NCI-H2081 (cell line): ENCODE measurements at regions not wholly inside any gene's neighbourhood (a gene's known extent, or its start where the extent isn't known, plus 50 kb on each side); places are given as distances from the start of the nearest gene placed in this dataset.
A peak's percentile ranks its signal among the peaks of the same experiment; 100 is the strongest.
"Not testable (repeated sequence)": the region's sequence is repeated elsewhere in the genome, so short reads cannot be mapped to it uniquely, and the experiment has no call there.

Experiments used
- DNase-seq, 2 experiments: peaks; one replicate each; lab custom pipeline; 2025; lab: John Stamatoyannopoulos, UW

GRCh38 chr15:77839456-77839855 lies 206.7 kb upstream of the LINGO1 start:
- DNase-seq, result no peak

DNA sequence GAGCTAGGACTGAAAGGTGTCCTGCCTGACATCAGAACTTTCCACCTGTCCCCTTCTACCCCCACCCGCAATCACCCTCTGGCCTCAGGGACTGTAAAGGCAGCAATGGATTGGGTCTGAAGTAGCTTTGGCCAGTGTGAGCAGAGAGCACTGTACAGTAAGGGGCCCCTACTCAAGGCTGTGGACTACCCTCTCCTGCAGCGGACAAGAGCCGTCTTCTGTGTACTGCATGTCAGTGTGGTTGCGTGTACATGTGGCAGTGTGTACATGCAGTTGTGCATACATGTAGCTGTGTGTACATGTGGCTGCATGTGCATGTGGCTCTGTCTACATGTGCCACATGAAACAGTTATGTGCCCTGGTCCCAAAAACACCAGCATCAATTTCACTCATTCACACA lies 205.9 kb upstream of the LINGO1 start:
- no peak for DNase-seq

DNA sequence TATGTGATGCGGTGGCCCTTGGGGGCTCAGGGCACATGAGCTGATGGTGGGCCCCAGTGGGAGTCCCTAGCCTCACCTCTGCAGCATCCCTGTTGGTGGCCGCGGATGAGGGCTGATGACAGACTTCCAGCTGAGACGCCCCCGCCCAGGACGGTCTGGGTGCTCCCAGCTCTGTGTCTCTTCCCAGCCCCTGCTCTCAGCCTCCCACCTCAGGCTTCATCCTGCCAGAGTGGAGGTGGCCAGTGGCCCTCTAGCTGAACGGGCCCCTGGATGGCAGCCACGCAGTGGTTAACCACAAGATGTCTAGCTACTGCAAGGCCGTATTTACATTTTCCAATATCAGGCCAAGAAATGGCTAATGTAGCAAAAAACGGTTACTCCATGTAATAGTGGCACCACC lies 205.3 kb upstream of the LINGO1 start:
- DNase-seq, result no peak

- no peak for DNase-seq
Measured at GRCh38 chr15:77837649-77838025, 204.9 kb upstream of the LINGO1 start.

GRCh38 chr15:77836906-77837648 lies 204.4 kb upstream of the LINGO1 start:
- no peak for DNase-seq

DNA sequence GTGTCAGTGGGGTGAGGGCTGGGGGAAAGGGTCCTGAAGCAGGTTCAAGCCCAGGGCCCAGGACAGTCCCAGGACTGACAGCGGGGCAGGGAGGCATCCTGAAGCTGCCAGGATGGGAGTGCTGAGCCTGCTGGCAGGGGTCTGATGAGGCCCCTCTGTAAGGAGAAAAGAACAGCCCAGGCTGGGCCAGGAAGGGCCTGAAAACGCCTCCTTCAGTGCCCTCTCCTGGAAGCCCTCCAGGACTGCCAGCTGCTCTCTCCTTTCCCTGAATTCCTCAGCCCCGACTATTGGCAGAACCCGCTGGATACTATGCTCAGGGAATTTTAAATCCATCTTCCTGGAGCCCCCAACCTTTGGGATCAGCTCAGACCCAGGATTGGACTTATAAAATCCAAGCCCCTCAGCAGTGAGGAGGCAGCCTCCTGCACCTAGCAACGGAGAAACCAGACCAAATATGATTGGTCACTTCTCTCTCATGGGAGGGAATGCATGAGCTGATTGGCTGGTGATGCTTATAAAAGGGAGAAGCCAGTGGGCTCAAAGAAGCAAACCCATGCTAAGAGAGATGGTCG lies 203.5 kb upstream of the LINGO1 start:
- DNase-seq, result peak in 1 of 2 experiments; percentile 17

GRCh38 chr15:77834276-77834990 lies 201.7 kb upstream of the LINGO1 start:
- DNase-seq, result no peak

DNA sequence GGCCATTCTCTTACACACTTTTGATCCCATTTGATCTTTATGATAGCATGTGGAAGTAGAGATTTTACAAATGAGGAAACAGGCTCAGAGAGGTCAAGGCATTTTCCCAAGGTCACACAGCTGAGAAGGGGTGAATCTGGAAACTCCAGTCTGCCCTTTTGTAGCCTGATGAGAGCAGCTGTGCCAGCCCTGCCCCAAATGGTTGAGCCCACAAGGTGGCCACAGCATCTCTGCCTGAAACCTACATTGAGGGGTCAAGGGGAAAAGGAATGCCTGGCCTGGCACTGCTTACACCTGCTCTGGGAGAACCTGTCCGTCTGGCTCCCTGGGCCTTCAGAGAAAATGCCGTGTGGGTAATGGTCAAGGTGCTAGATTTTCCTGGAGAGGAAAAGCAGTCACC lies 200.2 kb upstream of the LINGO1 start:
- no peak for DNase-seq

DNA sequence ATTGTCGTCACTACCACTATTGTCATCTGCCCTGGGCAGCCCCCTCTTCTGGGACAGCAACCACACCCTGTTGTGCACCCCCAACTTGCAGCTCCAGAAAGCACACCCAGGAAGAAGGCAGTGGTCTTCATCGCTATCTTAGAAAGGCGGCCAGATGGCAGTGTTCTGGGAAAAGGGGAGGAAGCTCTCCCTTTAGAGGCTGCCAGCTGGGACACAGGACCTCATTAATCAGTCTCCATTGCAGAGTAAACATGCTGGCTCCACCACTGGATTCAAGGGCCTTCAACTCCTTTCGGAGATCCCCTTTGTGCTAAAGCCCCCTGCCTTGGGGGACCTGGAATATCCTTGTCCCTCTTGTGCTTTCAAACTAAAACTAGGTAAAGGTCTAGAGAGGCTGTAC lies 199.3 kb upstream of the LINGO1 start:
- DNase-seq, result no peak

DNA sequence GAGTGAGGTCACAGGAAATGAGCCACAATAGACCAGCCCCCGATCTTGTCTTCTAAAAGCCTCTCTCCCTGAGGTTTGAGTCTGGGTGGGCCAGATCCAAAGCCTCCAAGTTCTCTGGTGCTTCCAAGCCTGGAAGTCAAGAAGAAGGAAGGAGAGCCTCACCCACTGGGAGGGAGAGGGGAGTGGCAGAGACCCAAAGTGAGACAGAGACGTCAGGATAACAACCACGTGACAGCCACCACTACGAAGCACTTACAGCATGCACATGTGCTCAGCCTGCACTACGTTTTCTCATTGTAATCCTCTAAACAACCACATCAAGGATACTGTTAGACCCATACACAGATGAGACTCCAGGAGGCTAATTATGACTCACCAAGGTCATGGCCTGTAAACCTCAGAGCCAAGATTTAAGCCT lies 197.3 kb upstream of the LINGO1 start:
- DNase-seq, result no peak

DNA sequence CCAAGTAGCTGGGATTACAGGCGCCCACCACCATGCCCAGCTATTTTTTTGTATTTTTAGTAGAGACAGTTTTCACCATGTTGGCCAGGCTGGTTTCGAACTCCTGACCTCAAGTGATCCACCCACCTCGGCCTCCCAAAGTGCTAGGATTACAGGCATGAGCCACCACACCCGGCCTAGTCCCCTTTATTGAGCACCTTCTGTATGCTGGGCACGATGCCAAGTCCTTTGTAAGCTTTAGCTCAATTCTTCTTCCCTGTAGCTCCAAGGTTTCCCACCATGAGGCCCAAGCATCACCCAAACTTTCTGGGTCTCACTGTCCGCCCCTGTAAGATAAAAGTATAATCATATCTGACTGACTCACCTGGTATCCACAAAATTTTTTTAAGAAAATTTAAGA lies 196.6 kb upstream of the LINGO1 start:
- not testable (repeated sequence) for DNase-seq

- no peak for DNase-seq
Measured at GRCh38 chr15:77827860-77828259, 195.1 kb upstream of the LINGO1 start.

DNA sequence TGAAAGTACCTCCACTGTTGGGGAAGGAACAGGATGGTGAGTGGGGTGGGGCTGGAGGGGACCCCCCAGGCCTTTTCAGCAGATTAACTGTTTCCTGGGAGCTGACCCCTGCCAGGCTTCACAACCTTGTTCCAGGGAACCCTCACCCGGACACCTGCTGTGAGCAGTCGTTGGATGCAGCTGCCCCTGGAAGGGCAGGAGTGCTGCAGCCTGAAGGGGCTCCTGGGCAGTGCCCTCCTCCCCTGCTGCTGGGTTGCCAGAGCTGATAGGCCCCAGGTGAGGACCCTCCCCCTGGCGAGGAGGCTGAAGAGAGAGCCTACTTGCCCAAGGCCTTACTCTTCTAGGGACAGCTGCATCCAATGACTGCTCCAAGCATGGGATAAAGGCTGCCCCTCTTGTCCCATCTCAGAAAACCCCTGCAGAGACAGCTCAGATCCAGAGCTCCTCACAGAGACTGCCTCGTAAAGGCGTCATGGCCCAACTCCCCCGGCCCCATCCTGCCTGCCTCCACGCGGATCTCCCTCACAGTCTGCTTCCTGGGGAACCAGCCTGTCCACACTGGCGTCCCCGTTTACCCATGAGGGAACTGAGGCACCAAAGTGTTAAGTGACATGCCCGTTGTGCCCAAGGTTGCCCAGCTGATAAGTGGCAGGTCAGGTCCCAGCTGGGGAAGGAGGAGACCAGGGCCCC lies 193.4 kb upstream of the LINGO1 start:
- DNase-seq, result no peak

DNA sequence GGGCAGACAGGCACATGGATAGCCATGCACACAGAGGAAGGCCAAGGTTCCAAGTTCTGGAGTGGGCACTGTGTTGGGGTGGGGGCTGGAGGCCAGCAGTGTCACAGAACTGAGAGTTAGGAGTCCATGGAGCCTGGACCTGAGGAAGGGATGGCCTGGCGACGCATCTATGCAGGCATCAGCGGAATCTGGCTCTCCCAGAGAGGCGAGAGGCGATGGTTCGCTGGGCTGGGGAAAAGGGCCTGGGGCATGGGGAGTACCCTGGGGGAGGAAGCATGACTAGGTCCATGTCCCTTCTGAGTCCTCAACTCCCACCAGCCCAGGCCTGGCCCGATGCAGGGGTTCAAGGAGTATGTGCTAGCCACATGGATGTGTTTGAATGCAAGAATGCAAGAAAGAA lies 192.8 kb upstream of the LINGO1 start:
- no peak for DNase-seq

- no peak for DNase-seq
Measured at GRCh38 chr15:77825252-77825542, 192.5 kb upstream of the LINGO1 start.

GRCh38 chr15:77824361-77825251 lies 191.9 kb upstream of the LINGO1 start:
- no peak for DNase-seq

DNA sequence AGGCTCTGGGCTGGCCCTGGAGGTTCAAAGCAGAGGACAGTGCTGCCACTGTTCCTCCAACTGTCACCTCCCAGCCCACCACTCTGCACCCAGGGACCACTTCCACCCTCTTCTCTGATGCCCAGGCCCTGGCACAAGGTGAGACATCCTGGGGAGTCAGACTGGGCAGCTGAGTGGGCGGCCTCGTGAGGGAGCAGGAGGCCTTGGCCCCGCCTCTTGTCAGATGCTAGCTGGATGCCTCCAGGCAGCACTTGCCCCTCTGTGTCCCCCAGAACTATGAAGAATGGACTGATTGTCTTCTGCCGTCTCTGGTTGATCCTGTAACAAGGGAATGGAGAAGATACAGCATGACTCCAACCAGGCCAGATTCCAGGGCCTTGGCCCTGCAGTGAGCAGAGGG lies 191.0 kb upstream of the LINGO1 start:
- DNase-seq, result no peak

DNA sequence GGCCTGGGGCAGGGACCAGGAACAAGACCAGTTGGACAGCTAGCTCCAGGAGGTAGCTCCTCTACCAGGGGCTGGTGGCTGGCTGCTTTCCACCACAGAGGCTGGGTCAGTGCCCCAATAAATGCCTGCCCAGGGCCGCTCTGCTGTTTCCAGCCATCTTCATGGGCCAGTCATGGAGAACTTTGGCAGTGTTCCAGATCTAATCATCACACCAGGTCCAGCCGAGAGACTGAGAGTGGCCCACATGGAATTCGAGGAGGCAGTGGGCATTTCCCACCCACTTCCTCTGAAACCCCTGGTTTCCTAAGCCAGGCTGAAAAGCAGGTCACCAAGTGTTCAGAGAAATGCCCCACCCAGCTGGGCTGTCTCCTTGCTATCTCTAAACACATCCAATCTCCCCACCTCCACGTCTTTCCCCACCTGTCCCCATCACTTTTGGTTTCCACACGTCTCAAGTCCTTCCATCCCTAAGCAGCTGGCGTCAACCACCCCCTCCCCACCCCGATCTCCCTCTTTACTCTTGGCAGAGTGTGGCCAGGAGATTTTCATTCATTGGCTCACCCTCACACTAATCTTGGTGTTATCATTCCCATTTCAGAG lies 190.0 kb upstream of the LINGO1 start:
- no peak for DNase-seq

DNA sequence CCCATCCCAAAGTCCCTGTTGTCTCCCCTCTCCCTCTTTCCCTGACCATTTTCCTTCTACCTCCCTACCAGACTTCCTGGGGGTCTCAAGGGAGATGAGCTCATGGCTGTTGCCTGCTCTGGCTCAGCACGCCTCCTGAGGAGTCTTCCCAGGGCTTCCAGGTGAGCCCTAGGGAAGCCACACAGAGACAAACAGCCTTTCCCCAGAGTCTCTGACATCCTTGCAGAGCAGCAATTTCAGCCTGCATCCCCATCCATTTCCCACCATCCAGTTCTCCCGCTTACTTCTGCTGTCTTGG lies 189.2 kb upstream of the LINGO1 start:
- no peak for DNase-seq

GRCh38 chr15:77821188-77821958 lies 188.7 kb upstream of the LINGO1 start:
- peak; percentile 62 to 64 for DNase-seq
